HG02759 (cell line): ENCODE measurements at regions not wholly inside any gene's neighbourhood (a gene's known extent, or its start where the extent isn't known, plus 50 kb on each side); places are given as distances from the start of the nearest gene placed in this dataset.
"Not testable (repeated sequence)": the region's sequence is repeated elsewhere in the genome, so short reads cannot be mapped to it uniquely, and the experiment has no call there.

ENCODE experiments used
- ATAC-seq: cut with Tn5 transposase; IDR thresholded peaks from one replicate; pipeline ENCODE4 v1.9.1; 2021; ENCODE audit warnings: mild to moderate bottlenecking, moderate library complexity; ENCODE audit not compliant: unreplicated experiment

DNA sequence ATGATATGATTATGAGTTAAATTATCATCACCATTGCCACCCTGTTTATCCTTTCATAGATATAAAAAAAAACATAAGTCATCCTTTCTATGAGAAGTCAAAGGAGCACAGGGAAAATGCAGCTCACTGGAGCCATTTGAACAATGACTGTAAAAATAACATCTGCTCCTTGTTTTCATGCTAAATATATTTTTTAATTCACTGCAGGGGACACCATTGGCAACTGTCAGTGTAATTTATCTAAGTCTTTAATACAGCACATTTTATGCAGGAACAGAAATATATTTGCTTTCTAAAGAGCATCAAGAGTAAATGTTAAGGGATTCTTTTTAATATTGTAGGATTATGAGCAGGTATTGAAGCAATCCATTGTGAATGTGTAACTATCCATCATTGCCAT, 371.3 kb downstream of the ZBBX start:
- ATAC-seq, result no peak

DNA sequence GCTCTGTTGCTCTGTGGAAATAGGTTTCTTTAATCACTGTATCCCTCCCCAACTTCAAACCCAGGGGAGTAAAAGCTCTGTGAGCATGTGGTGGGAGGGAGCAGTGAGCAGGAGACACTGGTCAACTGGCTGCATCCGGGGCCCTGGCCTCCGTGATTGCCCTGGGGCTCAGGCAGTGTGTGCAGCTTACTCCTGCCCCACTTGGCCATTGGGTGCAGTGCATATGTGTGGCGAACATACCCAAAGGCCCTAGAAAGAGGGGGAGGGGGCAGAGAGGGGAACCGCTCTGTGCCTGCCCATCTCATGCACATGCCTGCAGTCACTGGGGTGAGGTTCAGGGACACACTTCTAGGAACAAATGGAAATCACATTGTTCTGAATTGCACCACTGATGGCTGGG, 378.7 kb downstream of the ZBBX start:
- no peak for ATAC-seq

DNA sequence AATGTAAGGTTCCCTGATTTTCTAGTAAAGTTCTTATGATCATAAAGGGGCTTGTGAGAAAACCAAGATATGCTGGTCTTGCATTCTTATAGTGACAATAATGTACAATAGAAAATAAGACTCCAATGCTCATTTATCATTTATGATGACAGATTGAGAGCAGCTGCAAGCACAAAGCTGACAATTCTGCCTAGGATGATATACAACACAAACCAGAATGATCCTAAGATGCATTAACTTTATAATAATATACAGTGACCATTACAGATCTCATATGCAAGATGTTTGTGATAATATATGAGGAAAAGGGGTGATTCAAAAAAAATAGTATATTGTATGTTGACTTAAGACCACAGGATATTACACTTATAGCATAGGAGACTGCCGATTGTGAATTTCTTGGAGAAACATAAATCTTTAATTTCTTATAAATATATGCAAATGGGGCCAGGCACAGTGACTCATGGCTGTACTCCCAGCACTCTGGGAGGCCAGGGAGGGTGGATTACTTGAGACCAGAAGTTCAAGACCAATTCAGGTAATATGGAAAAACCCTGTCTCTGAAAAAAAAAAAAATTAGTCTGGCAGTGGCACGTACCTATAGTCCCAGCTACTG, 387.0 kb downstream of the ZBBX start:
- ATAC-seq, result no peak

DNA sequence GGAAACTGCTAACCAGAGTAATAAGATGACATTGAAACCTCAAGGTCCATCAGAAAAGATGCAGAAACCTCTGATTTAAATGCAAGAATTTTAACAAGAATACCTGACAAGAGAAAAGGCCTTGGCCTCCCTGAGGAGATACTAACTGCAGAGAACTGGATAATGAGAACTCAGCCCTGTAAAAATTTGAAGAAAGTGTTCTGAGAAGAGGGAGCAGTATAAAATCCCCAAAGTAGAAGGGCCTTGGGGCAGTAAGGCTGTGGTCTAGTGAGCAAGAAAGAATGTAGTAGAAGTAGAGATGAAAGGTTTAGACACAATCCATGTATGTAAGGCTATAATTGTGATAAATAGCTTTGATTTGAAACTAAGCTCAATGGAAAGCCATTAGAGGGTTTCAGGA, 394.1 kb downstream of the ZBBX start:
- ATAC-seq, result no peak

DNA sequence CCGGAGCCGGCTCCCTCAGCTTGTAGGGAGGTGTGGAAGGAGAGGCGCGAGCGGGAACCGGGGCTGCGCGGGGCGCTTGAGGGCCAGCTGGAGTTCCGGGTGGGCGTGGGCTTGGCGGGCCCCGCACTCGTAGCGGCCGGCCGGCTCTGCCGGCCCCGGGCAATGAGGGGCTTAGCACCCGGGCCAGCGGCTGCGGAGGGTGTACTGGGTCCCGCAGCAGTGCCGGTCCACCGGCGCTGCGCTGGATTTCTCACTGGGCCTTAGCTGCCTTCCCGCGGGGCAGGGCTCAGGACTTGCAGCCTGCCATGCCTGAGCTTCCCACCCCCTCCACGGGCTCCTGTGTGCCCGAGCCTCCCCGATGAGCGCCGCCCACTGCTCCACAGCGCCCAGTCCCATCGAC, 404.3 kb downstream of the ZBBX start:
- ATAC-seq, result not testable (repeated sequence)

DNA sequence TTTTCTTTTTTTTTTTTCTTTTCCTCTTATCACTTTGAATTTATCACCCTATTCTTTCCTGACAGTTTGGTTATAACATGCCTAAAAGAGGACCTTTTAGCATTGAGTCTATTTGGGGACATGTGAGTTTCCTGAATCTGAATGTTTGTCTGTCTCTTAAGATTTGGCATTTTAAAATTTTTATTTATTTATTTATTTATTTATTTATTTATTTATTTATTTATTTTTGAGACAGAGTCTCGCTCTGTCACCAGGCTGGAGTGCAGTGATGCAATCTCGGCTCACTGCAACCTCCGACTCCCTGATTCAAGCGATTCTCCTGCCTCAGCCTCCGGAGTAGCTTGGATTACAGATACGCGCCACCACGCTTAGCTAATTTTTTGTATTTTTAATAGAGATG, 412.4 kb downstream of the ZBBX start:
- ATAC-seq, result not testable (repeated sequence)

DNA sequence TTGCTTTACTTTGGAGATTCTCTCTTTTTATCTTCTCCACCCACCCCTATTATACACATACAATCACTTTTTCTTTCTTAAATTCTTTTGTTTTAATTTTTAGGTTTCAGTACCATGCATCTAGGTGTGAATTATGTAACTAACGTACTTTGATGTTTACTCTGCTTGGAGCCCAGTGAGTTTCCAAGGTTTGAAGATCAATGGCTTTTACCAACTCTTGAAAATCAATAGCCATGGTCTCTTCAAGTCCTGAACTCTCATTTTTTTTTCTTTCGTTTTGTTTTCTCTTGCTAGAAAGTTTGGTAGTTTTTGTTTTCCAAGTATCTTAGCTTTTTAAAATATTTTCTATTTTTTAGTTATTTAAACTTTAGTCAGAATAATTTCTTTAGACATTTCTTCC, 417.2 kb downstream of the ZBBX start:
- no peak for ATAC-seq

DNA sequence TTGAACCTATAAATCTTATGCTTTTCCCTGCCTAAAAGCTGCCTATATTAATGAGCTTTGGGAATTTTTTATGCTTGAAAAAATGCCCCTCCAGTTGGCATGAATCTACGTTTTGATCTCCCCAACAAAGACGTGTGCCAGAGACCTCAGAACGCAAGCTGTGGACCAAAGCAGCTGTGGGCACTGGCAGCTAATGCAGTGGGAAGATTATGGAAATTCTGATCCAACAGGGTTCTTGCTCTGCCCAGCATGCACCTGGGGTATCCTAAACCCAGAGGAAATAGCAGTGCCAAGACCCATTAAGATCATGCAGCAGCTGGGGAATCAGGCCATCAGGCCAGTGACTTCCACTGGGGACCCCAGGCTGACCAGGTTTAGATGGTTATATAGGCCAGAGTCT, 423.0 kb downstream of the ZBBX start:
- ATAC-seq, result no peak

DNA sequence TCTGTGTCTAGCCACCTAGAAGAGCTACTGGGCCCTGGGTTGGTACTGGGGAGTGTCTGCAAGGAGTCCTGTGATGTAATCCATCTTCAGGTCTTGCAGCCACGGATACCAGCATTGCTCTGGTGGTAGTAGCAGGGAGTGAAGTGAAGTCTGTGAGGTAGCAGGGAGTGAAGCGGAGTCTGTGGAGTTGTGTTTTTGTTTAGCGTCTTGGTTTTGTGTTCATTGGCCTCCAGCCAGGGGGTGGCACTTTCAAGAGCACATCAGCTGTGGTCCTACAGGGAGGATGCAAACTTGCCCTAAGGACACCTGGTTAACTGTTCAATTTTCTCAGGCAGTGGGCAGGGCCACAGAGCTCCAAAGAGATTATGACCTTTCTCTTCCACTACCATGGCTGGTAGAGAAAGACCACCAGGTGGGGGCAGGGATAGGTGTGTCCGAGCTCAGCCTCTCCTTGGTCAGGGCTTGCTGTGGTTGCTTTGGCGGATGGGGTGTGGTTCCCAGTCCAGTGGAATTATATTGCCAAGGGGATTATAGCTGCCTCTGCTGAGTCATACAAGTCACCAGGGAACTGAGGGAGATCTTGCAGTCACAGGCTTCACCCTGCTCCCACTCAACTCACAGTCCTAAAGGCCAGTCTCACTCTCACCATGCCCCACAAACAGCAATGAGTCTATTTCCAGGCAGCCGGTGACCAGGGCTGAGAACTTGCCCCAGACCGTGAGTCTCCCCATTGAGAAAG, 424.7 kb downstream of the ZBBX start:
- ATAC-seq, result no peak

DNA sequence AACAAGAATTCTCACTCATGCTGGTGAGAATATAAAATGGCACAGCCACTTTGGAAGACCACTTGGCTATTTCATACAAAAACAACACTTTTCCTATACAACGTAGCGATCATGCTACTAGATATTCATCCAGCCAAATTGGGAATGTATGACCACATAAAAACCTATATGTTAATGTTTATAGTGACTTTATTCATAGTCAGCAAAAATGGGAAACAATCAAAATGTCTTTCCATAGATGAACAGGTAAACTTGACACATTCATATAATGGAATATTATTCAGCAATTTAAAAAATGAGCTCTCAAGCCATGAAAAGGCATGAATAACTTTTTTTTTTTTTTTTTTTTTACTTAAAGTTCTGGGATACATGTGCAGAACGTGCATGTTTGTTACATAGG, 445.2 kb downstream of the ZBBX start:
- no peak for ATAC-seq

DNA sequence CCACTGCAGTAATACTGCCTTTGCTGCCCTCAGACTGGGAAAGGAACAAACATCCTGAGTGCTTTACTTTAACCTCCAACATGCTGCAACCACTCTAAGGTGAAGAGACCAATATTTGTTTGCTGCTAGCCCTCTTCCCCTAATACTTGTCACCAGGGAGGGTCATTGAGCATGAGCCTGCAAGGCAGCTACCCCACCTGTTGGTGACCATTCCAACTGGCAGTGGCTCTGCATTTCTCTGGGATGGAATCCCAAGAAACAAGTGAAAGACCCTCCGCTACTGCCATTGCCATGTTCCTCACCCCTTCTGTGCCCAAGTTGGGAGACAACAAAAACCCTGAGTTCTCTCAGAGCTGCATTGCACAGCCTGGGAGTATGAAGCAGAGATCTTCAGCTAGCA, 462.7 kb downstream of the ZBBX start:
- ATAC-seq, result no peak

DNA sequence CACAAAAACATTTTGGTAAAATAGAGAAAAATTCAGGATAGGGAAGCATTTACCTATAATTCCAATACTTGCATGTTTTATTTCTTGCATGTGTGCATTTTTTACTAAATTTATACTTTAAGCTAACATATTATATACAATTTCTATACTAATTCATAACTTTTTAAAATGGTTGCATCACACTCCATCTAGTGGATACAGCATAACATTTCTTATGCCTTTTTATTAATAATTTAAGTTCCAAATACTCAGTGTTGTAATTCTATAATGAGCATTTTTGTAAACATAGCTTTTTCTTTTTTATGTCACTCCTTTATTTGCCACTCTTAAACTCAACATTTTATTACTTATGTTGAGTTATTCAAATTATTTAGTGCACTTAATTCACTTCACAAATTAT, 477.7 kb downstream of the ZBBX start:
- no peak for ATAC-seq

DNA sequence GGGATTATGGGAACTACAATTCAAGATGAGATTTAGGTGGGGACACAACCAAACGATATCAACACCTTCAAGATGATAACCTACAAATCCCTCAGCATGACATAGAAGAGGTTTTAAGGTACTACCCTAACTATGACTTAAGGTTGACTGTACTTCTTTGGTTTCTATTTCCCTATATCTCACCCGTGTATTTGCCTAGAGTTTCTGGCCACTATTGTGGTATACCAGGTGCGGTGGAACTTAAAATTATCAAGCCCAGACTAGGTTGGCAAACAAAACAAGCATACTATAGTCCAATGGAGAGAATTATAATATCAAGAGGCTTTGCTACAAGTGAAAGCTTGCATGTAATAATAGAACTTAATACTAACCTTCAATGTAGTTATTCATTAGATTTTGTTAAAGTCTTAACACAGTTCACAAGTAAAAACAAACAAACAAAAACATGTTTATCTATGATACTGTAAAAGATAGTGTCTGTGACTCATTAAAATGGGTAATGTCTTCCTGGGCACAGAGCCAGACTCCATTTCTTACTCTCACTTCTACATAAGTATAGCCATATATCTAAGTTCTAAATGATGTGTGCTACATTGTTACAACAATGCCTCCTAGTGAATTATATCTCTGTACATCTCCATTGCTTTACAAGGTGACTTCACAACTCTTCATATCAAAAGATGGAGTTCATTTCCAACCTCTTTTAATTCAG, 479.1 kb downstream of the ZBBX start:
- no peak for ATAC-seq

DNA sequence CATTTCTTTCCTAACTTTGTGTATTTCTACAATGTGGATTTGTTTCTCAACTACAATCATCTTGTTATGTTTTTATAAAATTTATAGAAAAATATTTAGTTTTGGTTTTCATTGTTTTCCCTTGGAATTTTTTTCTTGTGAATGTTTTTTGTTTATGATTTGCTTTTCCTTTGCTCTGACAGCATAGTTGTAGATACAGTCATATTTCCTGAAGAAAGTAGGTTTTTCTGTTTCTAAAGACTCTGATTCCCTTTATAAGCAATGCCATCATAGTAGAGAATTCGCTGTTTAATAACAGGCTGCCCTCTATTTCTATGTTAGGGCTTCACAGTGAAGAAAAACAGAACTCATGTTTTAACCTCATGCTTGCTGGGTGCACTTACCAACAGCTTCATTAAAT, 482.3 kb downstream of the ZBBX start:
- ATAC-seq, result no peak

DNA sequence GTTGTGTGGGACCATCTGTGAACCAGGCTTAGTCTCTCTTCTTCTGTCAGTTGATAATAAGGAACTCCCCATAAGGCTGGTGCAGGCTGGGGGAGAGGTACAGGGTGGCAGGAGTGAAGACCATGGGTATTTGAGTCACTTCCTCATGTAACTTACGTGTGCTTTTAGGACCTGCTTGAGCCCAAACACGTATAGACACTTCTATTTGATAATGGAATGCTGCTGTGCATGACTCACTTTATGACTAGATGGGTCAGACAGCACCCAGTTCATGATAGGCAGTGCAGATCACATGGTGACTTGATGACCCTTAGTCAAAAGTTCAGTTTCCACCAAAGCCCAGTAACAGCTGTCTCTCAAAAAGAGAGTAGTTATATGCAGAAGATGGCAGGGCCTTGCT, 490.9 kb downstream of the ZBBX start:
- ATAC-seq, result no peak

DNA sequence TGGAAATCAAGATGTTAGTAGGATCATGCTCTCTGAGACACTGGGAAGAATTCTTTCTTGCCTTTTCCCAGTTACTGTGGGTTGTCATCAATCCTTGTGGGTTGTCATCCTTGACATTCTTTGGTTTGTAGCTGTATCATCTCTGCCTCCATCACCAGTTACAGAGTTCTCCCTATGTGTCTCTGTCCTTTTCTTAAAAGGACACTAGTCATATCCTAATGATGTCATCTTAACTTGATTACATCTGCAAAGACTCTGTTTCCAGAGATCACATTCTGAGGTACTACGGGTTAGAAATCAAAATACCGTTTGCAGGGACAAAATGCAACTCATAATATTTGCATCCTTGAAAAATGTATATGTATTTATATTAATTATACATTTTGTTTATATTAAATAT, 500.4 kb downstream of the ZBBX start:
- no peak for ATAC-seq

DNA sequence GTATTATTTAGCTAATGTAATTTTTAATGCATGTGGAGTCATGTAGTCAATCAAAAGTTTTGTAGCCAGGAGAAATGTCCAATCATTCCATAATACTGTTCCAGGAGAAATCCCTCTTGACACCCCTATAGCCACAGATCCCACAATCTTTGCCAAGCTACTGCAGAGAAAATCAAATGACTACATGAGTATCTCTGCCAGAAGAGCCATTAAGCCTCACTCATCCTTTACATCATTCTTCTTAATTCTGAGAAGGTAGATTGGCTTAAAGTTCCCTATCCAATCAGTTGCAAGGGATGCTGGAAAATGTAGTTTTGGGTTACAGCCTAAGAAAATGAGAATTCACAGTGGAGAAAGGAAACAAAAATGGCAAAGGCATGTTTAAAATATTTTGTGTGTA, 502.1 kb downstream of the ZBBX start:
- ATAC-seq, result no peak

DNA sequence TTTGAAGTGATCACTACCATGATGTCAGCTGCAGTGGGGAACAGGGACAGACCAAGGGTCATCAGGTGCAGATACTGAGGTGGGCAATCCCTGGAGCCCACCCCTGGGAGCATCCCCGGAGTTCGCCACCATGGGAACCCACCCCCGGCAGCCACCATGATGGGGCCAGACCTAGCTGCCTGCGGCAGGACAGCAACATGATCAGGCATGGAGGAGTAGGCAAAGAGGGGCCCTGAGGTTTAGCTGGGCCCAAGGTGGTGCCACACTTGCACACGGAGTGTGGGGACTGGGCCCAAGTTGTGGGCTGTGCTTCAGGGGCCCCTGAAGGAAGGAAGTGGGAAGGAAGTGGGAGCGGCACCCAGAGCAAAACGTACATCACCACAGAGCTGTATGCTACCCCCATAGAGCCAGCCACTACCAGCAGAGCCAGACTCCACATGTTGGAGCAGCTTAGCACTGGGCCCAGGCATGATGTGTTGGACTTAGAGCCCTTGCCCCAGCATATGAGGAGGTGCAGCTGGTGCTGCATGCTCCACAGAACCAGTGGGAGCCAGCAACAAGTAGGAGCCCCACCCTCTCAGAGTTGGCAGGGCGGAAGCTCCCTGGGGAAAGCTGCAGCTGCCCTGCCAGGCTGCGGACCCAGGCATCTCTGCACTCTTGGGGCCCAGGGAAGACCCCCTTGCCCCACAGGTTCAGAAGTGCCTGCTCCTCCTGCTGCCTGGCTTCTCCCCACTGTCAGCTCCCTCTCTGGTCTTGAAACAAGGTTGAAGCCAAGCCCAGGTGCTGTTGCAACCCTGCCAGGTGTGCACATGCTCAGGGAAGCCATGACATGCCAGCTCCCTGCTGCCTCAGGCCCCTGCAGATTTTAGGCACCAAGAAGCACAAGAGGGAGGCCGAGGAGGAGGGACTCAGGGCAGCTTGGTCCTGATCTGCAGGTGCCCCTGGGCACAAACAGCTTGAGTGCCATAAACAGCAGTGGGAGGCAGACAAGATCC, 515.3 kb downstream of the ZBBX start:
- no peak for ATAC-seq

DNA sequence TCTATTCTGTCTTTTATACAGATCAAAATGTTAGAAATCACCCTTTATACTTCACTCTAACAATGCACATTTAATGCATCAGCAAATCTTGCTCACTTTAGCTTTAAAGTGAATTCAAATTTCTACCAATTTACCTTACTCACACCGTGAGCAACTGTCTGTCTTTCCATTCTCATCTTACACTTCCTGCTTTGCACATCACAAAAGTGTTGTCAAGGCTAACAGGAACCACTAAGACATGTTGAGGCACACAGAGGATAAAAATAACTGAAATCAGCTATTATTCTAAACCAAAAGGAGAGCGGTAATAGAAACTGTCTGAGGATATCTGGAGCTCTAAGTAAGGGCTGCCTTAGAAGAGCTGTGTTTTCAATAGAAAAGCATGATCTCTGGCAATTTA, 519.9 kb downstream of the ZBBX start:
- ATAC-seq, result no peak

DNA sequence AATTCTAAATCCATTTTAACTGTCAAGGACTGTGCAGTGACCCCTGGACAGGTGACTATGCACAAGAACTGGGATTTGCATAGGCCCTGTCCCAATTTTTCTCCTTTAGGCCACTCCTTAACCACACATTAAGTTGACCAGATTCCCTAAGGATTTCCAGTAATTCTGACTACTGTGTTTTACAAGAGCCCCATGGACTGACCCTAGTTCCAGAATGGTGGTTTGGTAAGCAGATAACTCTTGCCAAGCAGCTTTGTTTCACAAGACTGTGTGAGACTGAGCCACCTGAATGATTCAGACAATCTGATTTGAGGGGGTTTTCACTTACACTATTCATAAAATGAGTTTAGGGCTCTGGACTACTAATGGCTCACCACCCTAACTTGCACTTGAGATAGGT, 535.8 kb downstream of the ZBBX start:
- ATAC-seq, result no peak

DNA sequence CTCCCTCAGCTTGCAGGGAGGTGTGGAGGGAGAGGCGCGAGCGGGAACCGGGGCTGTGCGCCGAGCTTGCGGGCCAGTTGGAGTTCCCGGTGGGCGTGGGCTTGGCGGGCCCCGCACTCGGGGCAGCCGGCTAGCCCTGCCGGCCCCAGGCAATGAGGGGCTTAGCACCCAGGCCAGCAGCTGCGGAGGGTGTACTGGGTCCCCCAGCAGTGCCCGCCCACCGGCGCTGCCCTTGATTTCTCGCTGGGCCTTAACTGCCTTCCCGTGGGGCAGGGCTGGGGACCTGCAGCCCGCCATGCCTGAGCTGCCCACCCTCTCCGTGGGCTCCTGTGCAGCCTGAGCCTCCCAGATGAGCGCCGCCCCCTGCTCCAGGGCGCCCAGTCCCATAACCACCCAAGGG, 537.3 kb downstream of the ZBBX start:
- ATAC-seq, result not testable (repeated sequence)
